ENCODE measurements at regions not wholly inside any gene's neighbourhood (a gene's known extent, or its start where the extent isn't known, plus 50 kb on each side); places are given as distances from the start of the nearest gene placed in this dataset.

GRCh38 chr10:108612485-108612884, 1310.8 kb downstream of the XPNPEP1 start:
- FAIRE-seq (no peak), DNase-seq (ENCODE audit: low read depth in 1 of 2, low spot score in 2 of 2) (no peak)
- H3K4me2 ChIP-seq (ENCODE audit: insufficient read depth in 1 of 2, low read depth in 2 of 2, low read length in 2 of 2) = no peak overlapping the region
- H2BK120ac ChIP-seq (replicated peaks; ENCODE audit: low read depth, low read length) = no peak overlapping the region
- H3K9me3 ChIP-seq (ENCODE audit: insufficient read depth in 2 of 2, low read depth in 1 of 2, low read length in 1 of 2) = no peaks in the 10 kb centered on the region
- no peak overlapping the region for H3K18ac ChIP-seq (ENCODE audit: extremely low read depth, low read length)
- H3K36me3 ChIP-seq (ENCODE audit: control insufficient read depth in 2 of 4, insufficient read depth in 4 of 4, low read length in 3 of 4) = no peaks in the 10 kb centered on the region
- CTCF ChIA-PET (ENCODE audit: partially characterized antibody) = interaction anchor here (0.7 kb wide), 1 partner anchor 27 kb away, joined by 3 read pairs; no protein-coding TSS in a partner anchor
- H4K20me1 ChIP-seq (replicated peaks in 1 of 2; ENCODE audit: control insufficient read depth in 1 of 2, insufficient read depth in 2 of 2, low read length in 2 of 2) = no peaks in the 10 kb centered on the region
- POLR2A ChIA-PET (ENCODE audit: partially characterized antibody) = no interaction called here
- H2BK12ac ChIP-seq (ENCODE audit: low read depth, low read length) = no peak overlapping the region
- no peak overlapping the region for H4K8ac ChIP-seq (ENCODE audit: extremely low read depth, insufficient read depth, low read length)
- WGBS, 2 experiments (ENCODE audit: extremely low coverage in 1 of 2, insufficient coverage in 1 of 2, insufficient read length in 1 of 2, insufficient replicate concordance in 2 of 2, low coverage in 1 of 2, low lambda C conversion rate in 2 of 2, missing lambda C conversion rate in 1 of 2) = 67% methylated on average over 3 of the region's 3 CpGs; no CpG with 5 or more reads in 1 of the 2 experiments
- no peak overlapping the region for H4K5ac ChIP-seq (ENCODE audit: insufficient read length, low read depth, low read length)
- no peak overlapping the region for H2AK5ac ChIP-seq (ENCODE audit: low read depth, low read length)
- no peak overlapping the region for H3K56ac ChIP-seq (replicated peaks; ENCODE audit: insufficient read length, low read depth, low read length)
- no peak overlapping the region for H3K4ac ChIP-seq (replicated peaks; ENCODE audit: insufficient read length, low read depth, low read length)
- H3K23me2 ChIP-seq (ENCODE audit: low read depth, low read length) = no peaks in the 10 kb centered on the region
- no peak overlapping the region for H2BK20ac ChIP-seq (ENCODE audit: low read length)
- H3K14ac ChIP-seq (ENCODE audit: insufficient read length) = no peak overlapping the region
- no peak overlapping the region for H4K91ac ChIP-seq (replicated peaks; ENCODE audit: insufficient read length, low read length)
- H3K27me3 ChIP-seq (replicated peaks in 1 of 4; ENCODE audit: control insufficient read depth in 3 of 4, extremely low read depth in 1 of 4, insufficient read depth in 3 of 4, low read length in 3 of 4) = no peaks in the 10 kb centered on the region
- H2BK15ac ChIP-seq (ENCODE audit: low read length) = no peak overlapping the region
- no peak overlapping the region for H3K27ac ChIP-seq (ENCODE audit: low read depth, low read length)
- H3K23ac ChIP-seq (ENCODE audit: insufficient read length) = no peak overlapping the region
- H3K79me2 ChIP-seq (ENCODE audit: control insufficient read depth in 1 of 2, insufficient read depth in 2 of 2, low read length in 2 of 2) = no peaks in the 10 kb centered on the region
- no peak overlapping the region for H3K4me3 ChIP-seq (ENCODE audit: extremely low read depth in 1 of 4, insufficient read depth in 2 of 4, low read depth in 3 of 4, low read length in 4 of 4)
- H3K4me1 ChIP-seq (replicated peaks in 1 of 4; ENCODE audit: control insufficient read depth in 3 of 4, insufficient read depth in 4 of 4, low read length in 3 of 4) = no peaks in the 10 kb centered on the region
- no peak overlapping the region for H3K9ac ChIP-seq (replicated peaks in 1 of 4; ENCODE audit: extremely low read depth in 1 of 4, low read depth in 3 of 4, low read length in 3 of 4)
- H3K79me1 ChIP-seq (ENCODE audit: low read depth, low read length) = no peaks in the 10 kb centered on the region
- H2BK5ac ChIP-seq (ENCODE audit: low read depth, low read length) = no peak overlapping the region
- H2AFZ ChIP-seq (ENCODE audit: low read length) = no peak overlapping the region
- no peak for TF ChIP-seq TEAD4 (IDR thresholded peaks at IDR 0.05; ENCODE audit: low read depth, low read length)
- TF ChIP-seq HDAC6 (IDR thresholded peaks at IDR 0.05; ENCODE audit: low read depth, low read length) = no peak
- no peak for TF ChIP-seq E2F6 (IDR thresholded peaks at IDR 0.05)
- no peak for TF ChIP-seq MAX (IDR thresholded peaks at IDR 0.05)
- TF ChIP-seq ZNF274 (IDR thresholded peaks at IDR 0.05; ENCODE audit: borderline replicate concordance, extremely low read depth, low read length) = no peak
- no peak for TF ChIP-seq FOSL1 (IDR thresholded peaks at IDR 0.05; ENCODE audit: insufficient read depth, low read depth, low read length)
- no peak for TF ChIP-seq POLR2AphosphoS5 (IDR thresholded peaks at IDR 0.05; ENCODE audit: low read depth, low read length)
- TF ChIP-seq CBX8 (IDR thresholded peaks at IDR 0.05; ENCODE audit: borderline replicate concordance, low read depth, low read length) = no peak
- no peak for TF ChIP-seq RBBP5 (IDR thresholded peaks at IDR 0.05; ENCODE audit: borderline replicate concordance, low read depth, low read length)
- no peak for TF ChIP-seq ATF2 (IDR thresholded peaks at IDR 0.05; ENCODE audit: low read length)
- no peak for TF ChIP-seq RXRA (IDR thresholded peaks at IDR 0.05; ENCODE audit: insufficient read depth, low read depth, low read length)
- no peak for TF ChIP-seq TCF12 (IDR thresholded peaks at IDR 0.05; ENCODE audit: low read depth, low read length)
- no peak for TF ChIP-seq SIX5 (IDR thresholded peaks at IDR 0.05; ENCODE audit: low read depth, low read length)
